A172 (cell line): ENCODE measurements at regions not wholly inside any gene's neighbourhood (a gene's known extent, or its start where the extent isn't known, plus 50 kb on each side); places are given as distances from the start of the nearest gene placed in this dataset.

ENCODE experiments used
- DNase-seq: peaks from one replicate; pipeline ENCODE4 v3.0.0-alpha.2; 2015; ENCODE audit warnings: low spot score

- DNase-seq = no peak
Measured at GRCh38 chr1:10962483-10962882, 50.0 kb upstream of the TARDBP start.
